ENCODE measurements at regions not wholly inside any gene's neighbourhood (a gene's known extent, or its start where the extent isn't known, plus 50 kb on each side); places are given as distances from the start of the nearest gene placed in this dataset.

DNA sequence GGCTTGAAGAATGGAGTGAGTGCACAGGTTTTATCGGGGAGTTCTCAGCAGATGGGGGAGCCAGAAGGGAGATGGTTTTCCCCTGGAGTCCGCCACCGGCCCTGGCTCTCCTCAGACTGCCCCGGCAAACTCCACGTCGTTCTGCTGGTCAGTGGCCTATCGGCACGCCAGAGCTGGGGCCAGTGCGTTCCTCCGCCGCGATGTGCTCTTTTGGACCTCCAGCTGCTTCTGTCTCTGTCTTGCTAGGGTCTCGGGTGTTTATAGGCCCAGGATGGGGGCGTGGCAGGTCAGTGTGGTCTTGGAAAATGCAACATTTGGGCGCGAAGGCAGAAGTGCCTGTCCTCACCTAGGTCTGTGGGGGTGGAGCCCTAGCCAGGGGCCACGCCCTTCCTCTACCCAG lies 53.0 kb upstream of the ADTRP start:
- Histone ChIP-seq H3K36me3 (ENCODE audit: control insufficient read depth, insufficient read depth, low read length) (no peaks in the 10 kb centered on the region), H3K9me3 (replicated peaks; ENCODE audit: control insufficient read depth, low read depth, low read length) (no peaks in the 10 kb centered on the region), H3K27me3 (ENCODE audit: control insufficient read depth, insufficient read depth, low read length) (no peaks in the 10 kb centered on the region), H3K27ac (ENCODE audit: low read length) (peak overlapping the region; percentile 85), H3K4me1 (ENCODE audit: control insufficient read depth, insufficient read depth, low read length) (peaks cover 29% of the 10 kb centered on the region), H3K4me3 (ENCODE audit: low read length) (no peak overlapping the region)
- no peak for DNase-seq
- WGBS (ENCODE audit: insufficient coverage), result 96% methylated on average over 13 of the region's 17 CpGs

GRCh38 chr6:11830520-11830919 lies 51.9 kb upstream of the ADTRP start:
- Histone ChIP-seq H3K36me3 (ENCODE audit: control insufficient read depth, insufficient read depth, low read length) (no peaks in the 10 kb centered on the region), H3K4me3 (ENCODE audit: low read length) (no peak overlapping the region), H3K27me3 (ENCODE audit: control insufficient read depth, insufficient read depth, low read length) (no peaks in the 10 kb centered on the region), H3K9me3 (replicated peaks; ENCODE audit: control insufficient read depth, low read depth, low read length) (no peaks in the 10 kb centered on the region), H3K27ac (ENCODE audit: low read length) (peak overlapping the region; percentile 85), H3K4me1 (ENCODE audit: control insufficient read depth, insufficient read depth, low read length) (peaks cover 29% of the 10 kb centered on the region)
- WGBS (ENCODE audit: insufficient coverage), result 67% methylated on average over 3 of the region's 3 CpGs
- DNase-seq, result no peak

DNA sequence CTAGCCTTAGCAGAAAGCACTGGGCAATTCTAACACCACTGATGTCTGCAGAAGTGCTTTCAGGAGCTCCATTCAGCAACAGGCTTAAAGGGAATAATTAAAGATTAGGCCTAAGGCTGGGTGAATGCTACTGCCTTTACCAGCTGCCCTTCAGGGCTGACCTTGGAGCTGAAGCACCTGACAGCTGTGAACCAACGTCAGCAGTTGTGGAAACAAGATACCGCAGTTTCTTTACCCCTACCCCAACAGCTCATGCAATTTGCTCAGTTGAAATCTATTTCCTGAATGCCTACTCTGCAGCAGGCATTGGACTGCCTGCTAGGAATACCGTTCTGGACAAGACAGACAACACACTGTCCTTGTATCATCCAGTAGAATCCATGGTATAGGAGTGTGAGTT lies 51.5 kb upstream of the ADTRP start:
- H3K9me3 ChIP-seq (replicated peaks; ENCODE audit: control insufficient read depth, low read depth, low read length), result no peaks in the 10 kb centered on the region
- H3K27me3 ChIP-seq (ENCODE audit: control insufficient read depth, insufficient read depth, low read length), result no peaks in the 10 kb centered on the region
- H3K4me3 ChIP-seq (ENCODE audit: low read length), result no peak overlapping the region
- H3K27ac ChIP-seq (ENCODE audit: low read length), result peak overlapping the region; percentile 85
- H3K4me1 ChIP-seq (ENCODE audit: control insufficient read depth, insufficient read depth, low read length), result peaks cover 25% of the 10 kb centered on the region
- no peaks in the 10 kb centered on the region for H3K36me3 ChIP-seq (ENCODE audit: control insufficient read depth, insufficient read depth, low read length)
- peak; percentile 77 for DNase-seq
- WGBS (ENCODE audit: insufficient coverage), result no CpG with 5 or more reads among the region's 3 CpGs

DNA sequence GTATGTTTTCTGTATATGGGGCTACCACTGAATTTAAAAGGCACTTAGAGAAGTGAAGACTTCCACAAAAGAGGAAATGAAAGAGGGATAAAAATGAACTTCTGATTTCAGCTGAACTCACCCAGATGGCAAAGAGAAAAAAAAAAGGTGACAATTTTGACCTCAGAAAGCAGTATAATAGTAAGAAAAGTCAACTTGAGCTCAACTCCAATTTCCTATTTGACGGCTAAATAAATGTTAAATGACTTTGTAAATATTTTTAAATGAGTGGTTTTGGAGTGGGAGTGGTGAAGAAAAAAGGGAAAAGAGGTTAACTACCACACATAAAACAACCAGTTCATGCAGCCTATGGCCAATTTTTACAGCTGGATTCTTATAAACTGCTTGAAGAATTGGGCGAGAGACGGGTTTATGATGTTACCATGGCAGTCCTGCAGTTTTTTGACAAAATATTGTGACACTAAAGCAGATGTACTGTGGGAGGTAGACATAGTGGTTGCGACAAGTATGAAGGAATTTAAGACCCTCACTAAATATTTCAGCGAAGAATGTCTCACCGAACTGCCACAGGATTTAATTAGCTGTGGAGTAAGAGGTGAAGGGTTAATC lies 49.8 kb upstream of the ADTRP start:
- no peaks in the 10 kb centered on the region for H3K36me3 ChIP-seq (ENCODE audit: control insufficient read depth, insufficient read depth, low read length)
- H3K27me3 ChIP-seq (ENCODE audit: control insufficient read depth, insufficient read depth, low read length), result no peaks in the 10 kb centered on the region
- no peak for DNase-seq
- H3K9me3 ChIP-seq (replicated peaks; ENCODE audit: control insufficient read depth, low read depth, low read length), result no peaks in the 10 kb centered on the region
- peaks cover 18% of the 10 kb centered on the region for H3K4me1 ChIP-seq (ENCODE audit: control insufficient read depth, insufficient read depth, low read length)
- no peak overlapping the region for H3K27ac ChIP-seq (ENCODE audit: low read length)
- no peak overlapping the region for H3K4me3 ChIP-seq (ENCODE audit: low read length)
- WGBS (ENCODE audit: insufficient coverage), result no CpG with 5 or more reads among the region's 6 CpGs
